Right ventricle myocardium superior (tissue), 1 donor: ENCODE measurements at regions not wholly inside any gene's neighbourhood (a gene's known extent, or its start where the extent isn't known, plus 50 kb on each side); places are given as distances from the start of the nearest gene placed in this dataset.

Experiments used
- ATAC-seq: fragments of 200-7000 bp; cut with Tn5 transposase; one replicate; pipeline ENCODE4 v1.9.1; 2020; ENCODE audit warnings: mild to moderate bottlenecking; ENCODE audit not compliant: poor library complexity
- DNase-seq: peaks from one replicate; pipeline ENCODE4 v3.0.0-alpha.2; 2020
- intact Hi-C: fragments of 100-400 bp; cut with DNase I; formaldehyde crosslinking; loops from one replicate; pipeline ENCODE4 v1.11.2; 2022
- donor health status: DM: no; HTN: yes; CAD: no; lungs with severe emphysema.

DNA sequence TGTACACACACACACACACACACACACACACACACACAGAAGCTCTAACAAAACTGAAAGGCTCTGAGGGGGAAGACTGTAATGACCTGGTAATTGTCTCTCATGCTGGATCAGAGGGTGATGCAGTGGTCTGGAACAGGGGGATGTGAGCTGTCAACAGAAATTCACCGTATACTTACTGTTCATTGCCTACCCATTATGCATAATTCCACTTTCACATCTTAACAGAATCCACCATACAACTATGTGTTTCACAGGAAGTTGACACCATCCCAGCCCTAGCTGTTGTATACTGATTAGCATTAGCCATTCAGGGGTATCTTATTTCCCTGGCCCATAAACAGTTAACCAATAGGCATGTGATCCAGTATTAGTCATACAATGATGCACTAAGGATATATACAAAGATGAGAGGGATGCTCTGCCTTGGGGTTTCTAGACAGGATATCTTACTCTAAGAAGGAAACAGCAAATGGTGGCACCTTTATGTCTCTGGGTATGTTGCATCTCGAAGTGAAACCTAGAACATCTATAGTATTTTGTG is 396.5 kb upstream of the BRINP1 start:
- intact Hi-C loops = no loop called here
- DNase-seq (no peak), ATAC-seq (no peak)

- intact Hi-C loops = no loop called here
- no peak for DNase-seq
- ATAC-seq = no peak
These were observed 394.0 kb upstream of the BRINP1 start for GRCh38 chr9:119763260-119763659.

DNA sequence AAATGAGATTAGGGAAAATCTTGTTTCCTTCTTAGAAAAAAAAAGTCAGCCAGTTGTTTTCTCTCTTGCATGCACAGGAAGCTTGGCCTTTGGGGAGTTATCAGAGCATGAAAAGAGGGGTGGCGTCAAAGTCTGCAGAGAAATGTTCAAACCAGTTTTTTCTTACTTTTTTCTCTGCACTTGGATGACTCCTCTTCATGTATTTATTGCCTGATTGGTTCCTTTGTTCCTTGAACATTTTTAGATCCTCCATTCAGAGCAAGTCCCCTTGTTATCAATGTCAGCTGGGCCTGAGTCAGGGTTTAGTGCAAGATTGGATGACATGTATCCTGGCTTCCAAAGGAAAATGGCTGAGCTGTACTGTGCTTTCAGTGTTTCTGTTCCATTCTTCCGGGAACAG is 392.6 kb upstream of the BRINP1 start:
- DNase-seq (no peak), ATAC-seq (no peak)
- intact Hi-C loops = no loop called here

DNA sequence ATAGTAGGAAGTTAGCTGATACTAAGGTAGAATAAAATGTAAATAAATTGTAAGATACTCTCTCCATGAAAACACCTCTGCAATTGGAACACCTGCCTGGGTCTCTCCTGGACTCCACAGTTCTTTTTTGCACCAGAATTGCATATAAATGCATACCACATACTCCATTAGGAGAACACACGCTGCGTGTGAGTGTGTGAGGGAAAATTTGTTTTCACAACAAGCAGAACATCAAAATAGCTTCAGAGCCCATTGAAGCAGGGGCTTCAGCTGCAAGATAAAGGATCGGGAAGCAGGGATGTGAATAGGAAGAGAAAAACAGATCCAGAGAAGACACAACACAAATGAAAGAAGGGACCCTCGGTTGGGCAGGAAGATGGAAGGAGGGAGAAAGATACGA is 389.8 kb upstream of the BRINP1 start:
- ATAC-seq = no peak
- DNase-seq = no peak
- intact Hi-C loops = no loop called here

GRCh38 chr9:119758241-119758640 is 389.0 kb upstream of the BRINP1 start:
- no peak for DNase-seq
- intact Hi-C loops = no loop called here

GRCh38 chr9:119739476-119739875 is 370.2 kb upstream of the BRINP1 start:
- intact Hi-C loops = no loop called here
- ATAC-seq (no peak), DNase-seq (no peak)

More at GRCh38 chr9:119758241-119758640, 389.0 kb upstream of the BRINP1 start:
- no peak for ATAC-seq

- no peak for DNase-seq
- intact Hi-C loops = no loop called here
- ATAC-seq = no peak
These were observed 367.5 kb upstream of the BRINP1 start for GRCh38 chr9:119736491-119737454.

GRCh38 chr9:119727988-119728387 is 358.8 kb upstream of the BRINP1 start:
- intact Hi-C loops = no loop called here
- ATAC-seq (no peak), DNase-seq (no peak)

DNA sequence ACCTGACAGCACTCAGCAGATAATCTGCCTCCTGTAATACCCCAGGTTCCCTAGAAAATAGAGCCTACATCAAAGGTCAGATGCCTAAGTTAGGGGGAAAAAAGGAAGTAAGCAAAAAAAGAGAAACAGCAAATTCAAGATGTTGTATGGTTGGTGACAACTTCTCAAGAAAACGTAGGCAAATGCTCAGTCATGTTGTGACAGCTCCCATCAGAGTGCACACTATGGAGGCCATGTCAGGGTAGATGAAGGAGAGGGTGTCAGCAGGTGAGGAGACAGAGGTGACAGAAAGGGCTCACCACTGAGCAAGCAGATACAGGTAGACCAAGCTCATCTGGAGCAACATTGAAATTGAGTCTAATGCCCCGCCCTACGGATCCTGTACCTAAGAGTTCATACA is 356.8 kb upstream of the BRINP1 start:
- DNase-seq = no peak
- ATAC-seq = no peak
- intact Hi-C loops = no loop called here

DNA sequence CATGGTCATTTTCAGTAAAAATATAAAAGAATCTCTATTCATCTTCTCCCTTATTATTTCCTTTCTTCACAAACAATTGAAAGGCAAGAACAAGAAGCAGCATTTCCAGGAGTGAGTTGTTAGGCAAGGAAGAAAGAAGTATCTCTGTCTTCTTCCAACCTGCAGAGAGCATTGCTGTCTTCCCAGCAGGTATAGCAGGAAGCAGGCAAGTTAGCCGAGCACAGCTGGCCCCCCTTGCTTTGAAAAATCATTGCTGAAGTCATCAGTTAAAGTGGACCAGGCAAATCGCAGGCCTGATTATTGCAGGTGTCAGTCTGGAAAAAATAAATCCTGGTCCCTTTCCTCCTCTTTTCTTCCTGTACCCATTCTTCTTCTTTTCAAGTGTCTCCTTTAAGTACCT is 353.1 kb upstream of the BRINP1 start:
- DNase-seq (no peak), ATAC-seq (no peak)
- intact Hi-C loops = no loop called here

DNA sequence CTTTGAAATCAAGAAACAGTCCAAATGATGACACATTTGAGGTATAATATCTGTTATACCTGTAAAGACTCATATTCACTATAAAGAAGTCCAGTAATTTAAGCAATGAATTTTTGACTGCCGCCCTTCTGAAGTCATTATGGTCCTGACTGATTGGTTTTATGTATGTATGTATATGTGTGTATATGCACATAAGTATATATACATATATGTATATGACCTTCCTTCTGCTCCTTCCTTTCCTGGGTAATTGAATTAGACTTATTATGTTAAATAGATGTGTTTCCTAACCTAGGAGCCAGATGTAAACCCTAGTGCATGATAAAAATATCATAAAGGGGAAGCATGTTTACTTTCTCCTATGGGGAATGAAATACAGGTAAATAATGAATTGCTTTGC is 343.1 kb upstream of the BRINP1 start:
- intact Hi-C loops = no loop called here
- ATAC-seq (no peak), DNase-seq (no peak)

DNA sequence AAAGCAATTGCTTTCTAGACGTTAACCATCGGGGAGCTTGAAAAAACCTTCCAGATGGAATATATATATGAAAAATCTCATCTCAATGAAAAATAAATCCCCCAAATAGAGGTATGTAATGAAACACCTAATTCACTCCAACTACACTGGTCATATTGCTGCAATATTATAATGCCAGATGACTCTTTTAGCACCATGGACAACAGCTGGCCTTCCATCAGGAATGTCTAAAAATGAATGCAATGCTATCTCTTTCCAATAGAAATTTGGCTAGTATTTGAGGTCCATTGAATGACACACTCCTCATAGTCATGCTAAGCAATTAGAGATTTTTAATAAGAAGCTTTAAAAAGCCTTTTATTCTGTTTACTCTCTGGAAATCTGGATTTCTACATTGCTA is 340.2 kb upstream of the BRINP1 start:
- intact Hi-C loops = no loop called here
- DNase-seq = no peak
- ATAC-seq = no peak

- ATAC-seq = no peak
- intact Hi-C loops = no loop called here
- no peak for DNase-seq
These were observed 338.1 kb upstream of the BRINP1 start for GRCh38 chr9:119707228-119707845.

DNA sequence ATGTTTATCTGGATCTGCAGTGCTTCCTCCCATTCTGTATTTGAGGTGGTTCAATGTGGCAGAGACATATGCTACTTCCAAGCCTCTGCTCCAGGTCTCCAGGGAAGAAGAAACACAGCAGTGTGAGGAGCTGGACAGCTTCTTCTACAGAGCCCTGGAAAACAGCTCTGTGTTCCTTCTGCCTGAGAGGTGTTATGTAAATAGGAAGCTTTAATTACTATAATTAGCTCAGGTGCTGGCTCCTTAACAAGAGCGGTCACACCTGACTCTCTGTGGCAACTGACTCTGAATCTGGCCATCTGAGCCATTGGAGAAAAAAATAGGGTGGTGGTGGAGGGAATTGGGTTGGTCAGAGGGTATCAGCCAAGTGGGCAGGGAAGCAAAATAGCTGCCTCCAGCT is 332.4 kb upstream of the BRINP1 start:
- DNase-seq (no peak), ATAC-seq (no peak)
- intact Hi-C loops = no loop called here

- intact Hi-C loops = no loop called here
- no peak for DNase-seq
- ATAC-seq = no peak
These were observed 329.3 kb upstream of the BRINP1 start for GRCh38 chr9:119698535-119698934.

DNA sequence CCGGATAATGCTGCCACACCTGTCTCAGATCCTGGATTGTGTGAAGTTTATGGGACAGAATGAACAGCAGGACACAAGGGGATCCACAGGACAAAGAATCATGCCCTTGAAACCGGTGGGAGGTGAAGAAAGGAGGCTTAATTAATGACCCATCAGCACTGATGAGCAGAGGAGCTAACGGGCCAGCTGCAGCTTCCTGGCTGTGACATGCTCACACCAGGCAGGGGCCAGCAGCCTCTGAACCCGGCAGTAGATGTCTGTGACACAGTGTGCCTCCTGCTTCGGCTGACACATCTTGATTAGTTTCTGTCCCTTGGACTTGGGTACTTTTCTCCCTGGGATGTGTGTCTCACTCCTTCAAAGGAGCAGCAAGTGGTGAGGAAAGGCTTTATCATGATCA is 328.8 kb upstream of the BRINP1 start:
- DNase-seq (no peak), ATAC-seq (no peak)
- intact Hi-C loops = no loop called here

- ATAC-seq (no peak), DNase-seq (no peak)
- intact Hi-C loops = no loop called here
These were observed 320.6 kb upstream of the BRINP1 start for GRCh38 chr9:119689879-119690278.

DNA sequence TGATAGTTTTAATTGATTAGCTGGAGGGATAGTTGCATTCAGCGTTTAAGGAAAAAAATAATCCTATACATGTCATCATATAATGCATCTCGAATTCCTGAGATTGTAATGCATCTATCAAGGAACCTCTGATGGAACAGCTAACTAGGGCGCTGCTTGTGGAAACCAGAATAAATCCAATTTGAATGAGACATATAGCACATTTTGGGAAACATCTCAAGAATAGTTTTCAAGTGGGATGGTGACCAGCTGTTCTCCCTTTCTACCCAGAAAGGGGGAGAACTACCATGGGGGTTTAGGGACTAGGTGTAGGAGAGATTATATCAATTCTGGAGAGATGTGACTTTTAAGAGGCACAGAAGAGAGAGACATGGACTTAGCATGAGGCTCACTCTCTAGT is 319.3 kb upstream of the BRINP1 start:
- ATAC-seq (no peak), DNase-seq (no peak)
- intact Hi-C loops = no loop called here

DNA sequence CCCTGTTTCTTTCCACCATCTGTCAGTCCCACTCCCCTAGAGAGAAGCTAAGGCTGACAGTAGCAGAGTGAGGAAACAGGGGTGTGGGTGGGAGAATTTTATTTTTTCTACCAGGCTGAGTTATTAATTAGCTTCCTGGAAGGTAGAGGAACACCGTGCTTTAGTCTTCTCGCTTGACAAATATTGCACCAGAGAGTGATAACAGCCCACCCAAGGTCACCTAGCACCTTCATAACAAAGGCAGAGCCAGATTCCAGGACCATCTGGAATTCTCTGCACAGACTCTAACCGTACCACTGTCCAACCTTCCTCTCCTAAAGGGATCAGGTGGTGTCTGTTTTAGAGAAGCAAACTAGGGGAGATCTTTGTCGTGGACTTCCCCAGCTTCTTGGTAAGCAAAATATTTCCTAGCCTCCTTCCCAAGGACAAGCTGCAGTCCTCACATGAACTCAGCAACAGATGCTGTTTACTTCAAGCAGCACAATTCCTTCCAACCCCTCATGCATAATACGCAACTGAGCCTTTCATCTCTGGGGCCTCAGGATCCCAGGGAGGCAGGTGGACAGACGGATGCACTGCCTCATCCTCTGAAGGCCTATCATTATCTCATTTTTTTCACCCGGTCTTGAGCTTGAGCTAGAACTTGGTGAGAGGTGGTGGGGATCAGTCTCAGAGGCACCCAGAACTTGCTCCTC is 308.7 kb upstream of the BRINP1 start:
- DNase-seq = no peak
- intact Hi-C loops = no loop called here
- ATAC-seq = no peak

- ATAC-seq (no peak), DNase-seq (no peak)
- intact Hi-C loops = no loop called here
These were observed 306.7 kb upstream of the BRINP1 start for GRCh38 chr9:119675951-119676350.
